ENCODE measurements at regions not wholly inside any gene's neighbourhood (a gene's known extent, or its start where the extent isn't known, plus 50 kb on each side); places are given as distances from the start of the nearest gene placed in this dataset.

DNA sequence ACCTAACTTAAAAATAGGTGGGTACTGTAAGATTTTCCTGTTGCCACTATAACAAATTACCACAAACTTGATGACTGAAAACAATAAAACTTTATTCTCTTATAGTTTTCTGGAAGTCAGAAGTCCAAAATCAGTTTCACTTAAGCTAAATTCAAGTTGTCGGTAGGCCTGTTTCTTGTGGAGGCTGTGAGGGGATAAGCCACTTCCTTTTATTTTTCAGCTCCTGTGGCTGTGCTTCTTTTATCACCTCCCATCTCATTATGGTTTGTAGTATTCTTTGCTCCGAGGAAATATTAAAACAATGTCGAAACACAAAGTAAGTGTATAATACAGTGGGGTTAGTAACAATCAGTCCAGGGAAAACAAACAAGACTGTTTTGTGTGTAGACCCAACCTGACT is 610.5 kb upstream of the TECRL start:
- Histone ChIP-seq H3K27ac (no peak overlapping the region), H3K36me3 (replicated peaks) (no peaks in the 10 kb centered on the region), H3K4me3 (ENCODE audit: low read depth, low read length) (no peak overlapping the region), H3K27me3 (replicated peaks) (no peaks in the 10 kb centered on the region)
- in situ Hi-C loops (cut with HindIII; ENCODE audit: low pct_ligation_motif_present, low sequenced_read_pairs): no loop called here
- TF ChIP-seq CTCF (IDR thresholded peaks at IDR 0.05; ENCODE audit: low read depth, low read length, missing control alignments): no peak
- DNase-seq: no peak

- no peak for DNase-seq
- H3K36me3 ChIP-seq (replicated peaks): no peaks in the 10 kb centered on the region
- no peak overlapping the region for H3K27ac ChIP-seq
- no peak overlapping the region for H3K4me3 ChIP-seq (ENCODE audit: low read depth, low read length)
- in situ Hi-C loops (cut with HindIII; ENCODE audit: low pct_ligation_motif_present, low sequenced_read_pairs): no loop called here
- TF ChIP-seq CTCF (IDR thresholded peaks at IDR 0.05; ENCODE audit: low read depth, low read length, missing control alignments): no peak
- no peaks in the 10 kb centered on the region for H3K27me3 ChIP-seq (replicated peaks)
Measured at GRCh38 chr4:65018313-65018712, 609.1 kb upstream of the TECRL start.

DNA sequence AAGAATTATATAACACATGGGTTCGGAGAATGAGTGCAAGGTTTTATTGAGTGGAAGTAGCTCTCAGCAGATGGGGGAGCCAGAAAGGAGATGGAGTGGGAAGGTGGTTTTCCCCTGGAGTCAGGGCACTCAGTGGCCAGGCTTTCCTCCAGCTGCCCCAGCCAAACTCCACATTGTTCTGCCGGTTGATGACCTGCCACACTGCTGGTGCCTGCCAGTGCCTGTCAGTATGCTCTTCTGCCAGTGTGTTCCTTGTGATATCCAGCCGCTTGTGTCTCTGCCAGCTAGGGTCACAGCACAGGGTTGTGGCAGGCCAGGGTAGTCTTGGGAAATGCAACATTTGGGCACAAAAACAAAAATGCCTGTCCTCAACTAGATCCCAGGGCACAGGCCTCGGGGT is 604.8 kb upstream of the TECRL start:
- H3K4me3 ChIP-seq (ENCODE audit: low read depth, low read length): no peak overlapping the region
- no peaks in the 10 kb centered on the region for H3K36me3 ChIP-seq (replicated peaks)
- H3K27ac ChIP-seq: no peak overlapping the region
- H3K27me3 ChIP-seq (replicated peaks): no peaks in the 10 kb centered on the region
- DNase-seq: no peak
- TF ChIP-seq CTCF (IDR thresholded peaks at IDR 0.05; ENCODE audit: low read depth, low read length, missing control alignments): no peak
- in situ Hi-C loops (cut with HindIII; ENCODE audit: low pct_ligation_motif_present, low sequenced_read_pairs): no loop called here

GRCh38 chr4:65007841-65008439 is 598.7 kb upstream of the TECRL start:
- Histone ChIP-seq H3K27me3 (replicated peaks) (no peaks in the 10 kb centered on the region), H3K4me3 (ENCODE audit: low read depth, low read length) (no peak overlapping the region), H3K27ac (no peak overlapping the region), H3K36me3 (replicated peaks) (no peaks in the 10 kb centered on the region)
- in situ Hi-C loops (cut with HindIII; ENCODE audit: low pct_ligation_motif_present, low sequenced_read_pairs): no loop called here
- DNase-seq: peak; percentile 43
- peak; percentile 70 for TF ChIP-seq CTCF (IDR thresholded peaks at IDR 0.05; ENCODE audit: low read depth, low read length, missing control alignments)

DNA sequence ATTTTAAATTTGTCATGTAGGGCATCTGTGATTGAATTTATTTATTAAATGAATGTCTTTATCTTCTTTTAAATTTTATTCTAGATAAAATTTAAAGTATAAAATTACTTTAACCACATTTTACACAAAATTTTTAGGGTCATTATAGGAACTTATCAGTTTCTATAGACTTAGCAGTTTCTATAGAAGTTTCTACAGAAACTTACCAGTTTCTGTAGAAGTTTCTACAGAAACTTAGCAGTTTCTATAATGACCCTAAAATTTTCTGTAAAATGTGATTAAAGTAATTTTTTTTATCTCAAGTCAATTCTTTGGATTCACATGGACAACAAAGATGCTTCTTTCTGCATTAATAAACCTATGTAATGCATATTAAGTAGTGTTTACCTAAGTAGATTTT is 565.9 kb upstream of the TECRL start:
- no peak overlapping the region for H3K27ac ChIP-seq
- DNase-seq: no peak
- in situ Hi-C loops (cut with HindIII; ENCODE audit: low pct_ligation_motif_present, low sequenced_read_pairs): no loop called here
- H3K4me3 ChIP-seq (ENCODE audit: low read depth, low read length): no peak overlapping the region
- no peaks in the 10 kb centered on the region for H3K36me3 ChIP-seq (replicated peaks)
- no peaks in the 10 kb centered on the region for H3K27me3 ChIP-seq (replicated peaks)
- TF ChIP-seq CTCF (IDR thresholded peaks at IDR 0.05; ENCODE audit: low read depth, low read length, missing control alignments): no peak

DNA sequence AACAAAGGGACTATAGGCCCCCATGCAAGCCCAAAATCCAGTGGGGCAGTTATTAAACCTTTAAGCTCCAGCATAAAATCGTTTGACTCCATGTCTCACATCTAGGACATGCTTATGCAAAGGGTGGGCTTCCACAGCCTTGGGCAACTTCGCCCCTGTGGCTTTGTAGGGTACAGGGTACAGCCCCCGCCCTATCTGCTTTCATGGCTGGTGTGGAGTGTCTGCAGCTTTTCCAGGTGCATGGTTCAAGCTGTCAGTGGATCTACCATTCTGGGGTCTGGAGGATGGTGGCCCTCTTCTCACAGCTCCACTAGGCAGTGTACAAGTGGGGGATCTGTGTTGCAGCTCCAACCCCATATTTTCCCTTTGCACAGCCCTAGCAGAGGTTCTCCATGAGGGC is 559.8 kb upstream of the TECRL start:
- no peak for TF ChIP-seq CTCF (IDR thresholded peaks at IDR 0.05; ENCODE audit: low read depth, low read length, missing control alignments)
- DNase-seq: no peak
- H3K4me3 ChIP-seq (ENCODE audit: low read depth, low read length): no peak overlapping the region
- in situ Hi-C loops (cut with HindIII; ENCODE audit: low pct_ligation_motif_present, low sequenced_read_pairs): no loop called here
- H3K27me3 ChIP-seq (replicated peaks): no peaks in the 10 kb centered on the region
- no peak overlapping the region for H3K27ac ChIP-seq
- no peaks in the 10 kb centered on the region for H3K36me3 ChIP-seq (replicated peaks)

Measured in brain microvascular endothelial cell (primary cell).